ENCODE measurements at regions not wholly inside any gene's neighbourhood (a gene's known extent, or its start where the extent isn't known, plus 50 kb on each side); places are given as distances from the start of the nearest gene placed in this dataset.
A peak's percentile ranks its signal among the peaks of the same experiment; 100 is the strongest.

DNA sequence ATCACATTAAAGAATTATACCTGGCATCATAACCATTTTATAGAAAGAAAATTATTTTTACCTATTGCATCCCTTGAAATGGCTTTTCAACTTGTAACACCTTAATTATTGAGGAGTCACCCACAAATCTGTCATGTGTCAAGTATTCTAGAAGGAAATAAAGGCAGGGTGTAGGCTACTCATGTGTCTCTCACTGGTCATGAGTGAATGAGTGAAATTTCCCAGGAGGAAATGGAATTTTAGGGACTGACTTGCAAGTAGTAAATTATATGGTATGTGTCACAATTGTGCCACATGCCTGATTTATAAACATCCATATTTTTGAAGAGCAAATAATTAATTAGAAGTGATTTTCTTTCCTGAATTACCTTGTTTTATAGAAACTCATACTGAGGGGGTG, 310.5 kb upstream of the ADAMTS9 start:
- no peak for DNase-seq (ENCODE audit: low read depth)

DNA sequence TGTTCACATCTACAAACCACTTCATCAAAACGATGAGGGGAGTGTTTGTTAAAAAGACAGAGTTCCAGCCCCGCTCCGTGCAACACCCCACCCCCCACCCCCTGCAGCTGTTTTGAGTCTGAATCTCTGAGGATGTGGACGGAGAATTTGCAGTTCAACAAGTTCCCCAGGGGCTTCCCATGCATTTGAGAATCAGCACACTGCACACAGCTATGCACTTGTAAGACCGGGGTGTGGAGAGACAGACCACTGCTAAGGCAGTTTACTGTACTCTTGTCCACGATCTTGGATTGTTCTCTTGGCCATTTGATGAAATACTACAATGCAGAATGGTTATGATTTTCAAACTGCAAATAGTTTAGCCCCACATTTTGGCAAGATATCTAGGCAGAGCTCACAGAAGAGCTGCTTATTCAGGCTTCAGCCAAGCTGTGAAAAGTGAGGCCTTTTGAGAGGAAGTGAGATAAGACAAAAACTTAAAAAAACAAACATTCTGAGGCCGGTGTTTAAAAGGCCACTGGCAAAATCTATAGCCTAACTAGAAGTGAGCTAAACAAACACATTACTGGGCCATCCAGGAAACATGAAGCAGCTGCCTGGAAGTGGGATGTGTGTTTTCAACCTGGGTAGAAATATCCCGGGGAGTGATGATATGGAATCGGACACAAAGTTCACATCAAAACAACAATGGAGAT, 308.2 kb upstream of the ADAMTS9 start:
- no peak for DNase-seq (ENCODE audit: low read depth)

DNA sequence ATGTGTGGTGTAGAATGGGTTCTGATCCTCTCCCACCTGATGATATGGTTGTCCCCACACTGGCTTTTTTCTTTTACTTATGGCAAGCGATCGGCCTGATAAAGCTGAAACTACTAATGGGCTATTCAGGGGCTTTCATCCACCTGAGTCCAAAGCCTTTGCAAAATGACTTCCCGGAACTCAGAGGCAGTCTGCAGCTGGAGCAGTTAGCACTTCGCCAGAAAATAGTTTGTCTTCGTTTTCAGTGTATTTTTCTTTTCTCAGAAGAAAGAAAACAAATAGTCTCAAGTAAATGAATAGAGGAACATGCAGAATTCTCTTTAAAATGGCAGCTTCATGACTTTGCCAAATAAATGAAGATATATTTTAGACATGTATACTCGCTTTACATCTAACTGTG, 306.0 kb upstream of the ADAMTS9 start:
- DNase-seq (ENCODE audit: low read depth) = no peak

DNA sequence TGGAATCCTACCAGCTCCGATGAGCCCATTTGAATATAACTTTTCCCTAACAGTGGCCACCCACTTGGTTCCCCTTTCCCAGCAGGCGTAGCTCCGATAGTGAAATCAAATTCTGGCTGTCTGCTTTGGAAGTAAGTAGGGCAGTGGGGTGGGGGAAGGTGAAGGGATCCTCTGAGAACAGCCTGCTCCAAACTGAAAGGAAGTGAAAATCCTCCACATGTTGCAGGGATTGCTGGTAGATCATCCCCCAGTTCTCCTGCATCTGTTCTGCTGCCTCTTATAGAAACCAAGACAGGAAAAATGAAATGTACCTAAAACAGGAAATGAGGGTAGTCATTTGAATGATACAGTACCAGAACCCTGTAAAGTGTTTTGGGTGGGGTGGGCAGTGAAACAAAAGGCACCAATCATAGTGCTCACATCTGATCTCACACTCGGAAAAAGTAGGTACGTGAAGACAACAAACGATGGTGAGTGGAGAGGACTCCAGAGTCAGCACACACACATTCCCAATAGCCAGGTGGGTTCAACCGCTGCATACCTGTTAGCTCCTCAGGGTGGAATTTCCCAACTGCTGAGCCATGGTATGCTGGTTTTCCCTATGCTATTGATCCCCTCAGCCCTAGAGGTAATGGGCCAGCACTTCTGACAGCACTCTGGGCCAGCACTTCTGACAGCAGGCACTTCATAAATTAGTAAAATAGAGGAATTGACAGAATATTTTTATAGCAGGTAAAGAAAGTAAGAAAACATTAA, 304.9 kb upstream of the ADAMTS9 start:
- no peak for DNase-seq (ENCODE audit: low read depth)

DNA sequence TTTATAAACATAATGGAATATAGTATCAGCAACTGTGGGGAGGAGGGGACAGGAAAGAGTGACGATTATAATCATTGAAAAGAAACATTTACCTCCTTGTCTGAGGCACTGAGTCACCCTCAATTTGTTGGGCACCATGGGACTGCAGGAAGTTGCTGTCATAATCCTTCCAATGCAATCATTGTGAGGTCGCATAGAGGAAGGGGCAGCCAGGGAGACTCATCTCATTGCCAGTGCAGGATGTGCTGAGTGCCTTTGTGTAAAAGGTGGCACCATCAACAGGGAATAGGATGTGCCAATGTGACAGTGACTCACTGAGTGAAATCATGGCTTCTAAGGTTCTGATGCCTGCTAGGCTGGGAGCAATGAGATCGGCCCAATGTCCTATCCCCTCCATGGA, 300.4 kb upstream of the ADAMTS9 start:
- DNase-seq (ENCODE audit: low read depth) = peak; percentile 57

DNA sequence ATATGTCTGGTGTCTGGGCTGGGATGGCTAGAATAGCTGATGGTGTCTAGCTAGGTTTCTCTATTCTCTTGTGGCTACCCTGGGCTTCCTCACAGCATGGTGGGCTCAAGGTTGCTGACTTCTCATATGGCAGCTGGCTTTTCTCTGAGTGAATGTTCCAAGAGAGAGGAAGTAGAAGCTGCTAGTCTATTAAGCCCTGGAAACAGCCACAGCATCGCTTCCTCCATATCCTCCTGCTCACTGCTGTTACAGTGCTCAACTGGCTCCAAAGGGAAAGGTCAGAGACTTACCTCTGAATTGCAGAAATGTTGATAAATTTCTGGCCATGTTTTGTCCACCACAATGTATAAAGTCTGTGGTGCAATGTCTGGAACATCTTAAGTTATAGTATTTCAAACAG, 299.9 kb upstream of the ADAMTS9 start:
- no peak for DNase-seq (ENCODE audit: low read depth)

DNA sequence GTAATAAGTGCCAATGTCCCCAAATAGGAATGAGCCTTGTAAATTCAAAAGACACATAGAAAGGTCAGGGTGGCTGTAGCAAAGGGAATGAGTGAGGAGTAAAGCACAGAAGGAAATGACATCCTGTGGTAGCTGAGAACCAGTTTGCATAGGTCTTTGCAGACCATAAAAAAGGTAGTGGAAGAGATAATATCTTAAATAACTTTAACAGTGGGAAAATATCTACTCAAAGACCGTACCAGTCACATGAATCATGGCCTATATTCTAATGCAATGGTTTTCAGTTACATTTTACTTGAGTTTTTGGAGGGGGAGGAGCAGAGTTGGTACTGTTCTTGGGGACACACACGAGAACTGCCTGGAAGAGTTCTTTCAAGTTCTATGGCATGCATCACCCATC, 297.3 kb upstream of the ADAMTS9 start:
- DNase-seq (ENCODE audit: low read depth) = peak; percentile 42

DNA sequence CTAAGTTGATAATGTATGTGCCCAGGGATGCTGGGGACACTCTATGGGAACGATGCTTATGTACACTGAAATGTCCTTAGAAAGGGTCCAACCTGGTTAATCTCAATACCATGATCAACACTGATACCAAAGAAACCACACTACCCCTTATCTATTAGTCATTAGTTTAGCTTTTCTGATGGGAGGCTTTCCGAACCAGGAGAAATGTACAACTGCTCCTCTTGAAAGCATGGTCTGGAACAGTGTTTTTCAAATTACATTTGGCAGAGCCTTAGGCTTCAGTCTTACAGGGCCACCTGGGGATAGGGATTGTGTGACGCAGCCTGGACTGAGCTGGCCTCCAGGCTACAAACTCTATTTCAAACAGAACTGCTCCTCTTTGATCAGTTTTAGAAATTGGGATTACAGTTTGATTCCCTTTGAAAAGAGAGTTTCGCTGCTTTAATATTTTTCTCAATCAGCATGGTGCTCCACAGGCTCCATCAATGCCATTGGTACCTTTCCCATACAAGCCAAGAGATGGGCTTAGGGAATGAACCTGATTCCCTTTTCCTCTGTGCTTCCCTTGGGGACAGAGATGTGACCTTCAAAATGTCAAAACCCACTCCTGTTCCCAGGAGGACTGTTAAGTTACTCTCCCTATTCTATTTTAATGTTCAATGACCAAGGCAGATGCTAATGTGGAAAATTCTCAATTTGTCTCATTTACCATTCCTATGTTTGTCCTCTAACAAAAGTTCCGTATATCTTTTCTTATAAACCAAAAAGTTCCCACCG, 296.0 kb upstream of the ADAMTS9 start:
- no peak for DNase-seq (ENCODE audit: low read depth)

DNA sequence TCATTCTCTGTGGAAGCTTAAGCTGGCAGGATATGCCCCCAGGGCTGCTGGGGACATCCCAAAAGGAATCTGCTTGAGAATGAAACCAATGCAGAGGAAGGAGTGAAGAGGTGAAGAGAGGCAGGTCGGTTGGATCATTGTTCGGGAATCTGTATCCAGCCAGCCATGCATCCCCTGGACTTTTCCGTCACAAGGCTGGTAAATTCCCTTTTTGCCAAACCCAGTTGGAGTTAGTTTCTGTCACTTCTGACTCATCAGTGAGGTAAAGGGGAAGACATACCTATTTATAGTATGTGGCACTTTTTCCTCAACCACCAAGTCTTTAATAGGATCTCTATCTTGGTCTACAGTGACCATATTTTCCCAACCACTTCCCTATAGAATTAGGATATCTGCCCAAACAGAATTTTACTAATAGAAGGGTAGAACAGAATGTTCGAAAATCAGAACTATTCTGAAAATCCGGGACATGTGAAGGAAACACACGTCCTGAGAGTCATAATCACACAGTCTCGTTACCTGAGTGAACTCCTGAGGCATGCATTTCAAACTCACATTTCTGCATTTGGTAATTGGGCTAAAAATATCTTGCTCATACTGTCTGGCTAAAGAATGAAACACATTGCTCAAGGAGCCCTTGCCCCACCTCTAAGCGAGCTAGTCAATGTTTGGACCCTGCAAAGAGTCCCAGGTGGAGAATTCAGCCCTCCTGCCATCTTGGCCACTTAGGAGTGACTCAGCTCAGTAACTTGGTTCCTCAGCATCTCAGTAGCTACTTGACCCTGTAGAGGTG, 289.7 kb upstream of the ADAMTS9 start:
- DNase-seq (ENCODE audit: low read depth) = peak; percentile 86

DNA sequence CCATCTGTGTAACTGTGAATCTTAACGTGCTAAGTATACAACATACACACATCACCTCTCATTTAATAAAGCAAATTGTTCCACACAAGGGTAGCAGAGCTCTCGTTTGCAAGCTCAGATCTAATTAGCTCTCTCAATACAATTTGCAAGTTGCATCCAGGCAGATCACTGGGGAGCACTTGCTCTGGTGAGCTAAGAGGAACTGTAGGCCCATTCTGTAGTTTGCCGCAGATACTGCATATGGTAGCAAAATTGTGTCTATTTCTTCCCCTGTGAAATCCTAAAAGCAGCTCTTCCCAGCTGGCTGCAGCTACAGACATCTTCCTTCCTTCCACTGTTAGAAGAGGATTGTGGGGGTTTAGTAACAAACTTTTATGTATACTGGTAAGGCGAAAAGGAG, 288.7 kb upstream of the ADAMTS9 start:
- DNase-seq (ENCODE audit: low read depth) = no peak

DNA sequence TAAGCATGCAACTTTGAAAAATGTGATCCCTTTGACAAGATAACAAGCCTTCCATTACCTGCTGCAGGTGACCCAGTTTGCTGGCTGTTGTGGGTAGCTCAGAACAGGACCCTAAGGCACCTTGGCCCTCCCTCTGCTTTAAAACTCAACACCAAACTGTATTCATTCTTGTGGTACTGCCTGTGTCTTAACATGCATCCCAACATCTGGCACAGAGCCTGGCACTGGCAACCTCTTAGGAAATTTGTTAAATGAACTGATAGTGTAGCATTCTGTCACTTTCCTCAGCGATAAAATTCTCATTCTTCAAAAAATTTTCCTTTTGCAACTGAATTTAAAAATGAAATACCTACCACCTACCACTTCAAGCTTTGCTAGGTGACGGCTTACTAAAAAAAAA, 287.3 kb upstream of the ADAMTS9 start:
- no peak for DNase-seq (ENCODE audit: low read depth)

DNA sequence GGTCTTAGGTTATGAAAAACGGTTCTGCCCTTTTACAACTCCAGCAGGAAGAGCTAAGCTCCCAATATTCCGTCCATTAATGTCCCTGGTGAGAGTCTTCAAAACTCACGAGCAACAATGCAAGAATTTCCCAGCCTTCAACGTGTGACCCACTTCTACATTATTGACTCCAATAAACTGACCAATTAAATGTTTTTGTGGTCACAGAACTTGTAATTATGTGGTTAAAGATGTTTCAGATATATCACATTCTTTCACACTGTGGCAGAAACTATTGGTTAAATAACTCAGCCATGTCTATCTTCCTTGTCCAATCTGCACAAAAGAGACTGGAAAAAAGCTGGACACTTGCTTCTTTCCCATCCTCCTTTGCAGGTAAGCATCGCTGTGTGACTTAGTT, 286.6 kb upstream of the ADAMTS9 start:
- no peak for DNase-seq (ENCODE audit: low read depth)

DNA sequence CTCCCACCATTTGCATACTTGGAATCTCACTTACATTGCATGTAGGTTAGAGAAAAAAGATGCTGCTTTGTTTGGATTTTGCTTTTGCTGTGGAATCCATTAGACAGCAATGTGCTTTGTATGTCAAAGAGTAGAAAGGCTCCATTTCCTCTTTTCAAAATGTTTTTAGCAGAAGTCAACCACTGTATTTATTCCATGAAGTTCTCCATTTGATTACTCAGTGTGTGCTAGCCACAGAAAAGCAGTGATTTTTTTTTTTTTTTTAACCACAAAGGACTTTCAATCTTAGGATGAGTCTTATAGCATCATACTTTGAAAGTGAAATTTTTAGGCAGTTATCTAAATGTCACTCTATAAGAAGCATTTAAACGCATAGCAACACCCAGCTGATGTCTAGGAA, 285.0 kb upstream of the ADAMTS9 start:
- DNase-seq (ENCODE audit: low read depth) = peak; percentile 26

DNA sequence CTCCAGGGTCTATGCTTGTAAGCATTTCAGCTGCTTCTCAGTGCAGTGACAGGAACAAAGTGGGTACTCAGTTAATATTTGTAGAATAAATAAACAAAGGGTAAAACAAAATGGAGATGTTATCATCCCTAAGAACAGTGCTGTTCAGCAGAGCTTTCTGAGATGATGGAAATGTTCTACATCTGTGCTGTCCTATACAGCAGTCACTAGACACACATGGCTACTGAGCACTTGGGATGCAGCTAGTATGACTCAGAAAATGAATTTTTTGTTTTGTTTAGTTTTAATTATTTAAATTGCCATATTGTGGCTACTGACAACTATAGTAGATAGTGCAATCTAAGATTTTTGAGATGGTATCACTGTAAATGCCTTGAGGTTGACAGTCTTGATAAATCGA, 283.8 kb upstream of the ADAMTS9 start:
- no peak for DNase-seq (ENCODE audit: low read depth)

DNA sequence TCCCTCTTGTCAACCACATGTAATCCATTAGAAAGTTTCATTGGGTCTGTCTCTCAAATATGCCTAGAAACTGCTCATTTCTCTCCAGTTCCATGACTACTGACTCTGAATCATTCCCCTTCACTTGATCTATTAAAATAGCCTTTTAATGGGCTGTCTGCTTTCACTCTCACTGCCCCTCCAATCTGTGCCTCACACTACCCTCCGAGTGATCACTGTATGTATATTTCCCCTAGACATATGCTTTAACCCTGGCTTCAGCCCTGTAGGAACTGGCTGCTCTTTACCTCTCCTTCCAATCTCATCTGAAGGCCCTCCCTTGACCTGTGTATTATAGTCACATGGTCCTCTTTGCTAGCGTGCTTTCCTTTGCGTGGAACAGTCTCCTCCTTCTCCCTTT, 282.8 kb upstream of the ADAMTS9 start:
- DNase-seq (ENCODE audit: low read depth) = no peak

DNA sequence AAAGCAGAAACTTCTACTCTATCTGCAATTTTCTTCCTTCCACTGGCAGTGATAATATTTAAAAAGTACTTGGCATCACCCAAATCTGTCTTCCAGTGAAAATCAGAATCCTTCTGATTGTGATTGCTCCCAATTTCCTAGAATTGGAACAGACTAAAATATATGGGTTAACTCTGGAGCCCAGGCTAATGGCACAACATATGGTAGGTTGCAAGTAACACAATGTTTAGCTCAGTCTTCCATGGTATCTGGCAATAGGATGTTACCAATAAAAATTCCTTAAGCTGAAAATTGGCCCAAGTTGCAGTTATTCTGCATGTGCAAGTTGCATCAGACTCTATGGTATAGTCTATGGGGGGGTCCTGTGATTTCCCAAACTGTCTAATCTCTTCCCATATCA, 273.5 kb upstream of the ADAMTS9 start:
- no peak for DNase-seq (ENCODE audit: low read depth)

DNA sequence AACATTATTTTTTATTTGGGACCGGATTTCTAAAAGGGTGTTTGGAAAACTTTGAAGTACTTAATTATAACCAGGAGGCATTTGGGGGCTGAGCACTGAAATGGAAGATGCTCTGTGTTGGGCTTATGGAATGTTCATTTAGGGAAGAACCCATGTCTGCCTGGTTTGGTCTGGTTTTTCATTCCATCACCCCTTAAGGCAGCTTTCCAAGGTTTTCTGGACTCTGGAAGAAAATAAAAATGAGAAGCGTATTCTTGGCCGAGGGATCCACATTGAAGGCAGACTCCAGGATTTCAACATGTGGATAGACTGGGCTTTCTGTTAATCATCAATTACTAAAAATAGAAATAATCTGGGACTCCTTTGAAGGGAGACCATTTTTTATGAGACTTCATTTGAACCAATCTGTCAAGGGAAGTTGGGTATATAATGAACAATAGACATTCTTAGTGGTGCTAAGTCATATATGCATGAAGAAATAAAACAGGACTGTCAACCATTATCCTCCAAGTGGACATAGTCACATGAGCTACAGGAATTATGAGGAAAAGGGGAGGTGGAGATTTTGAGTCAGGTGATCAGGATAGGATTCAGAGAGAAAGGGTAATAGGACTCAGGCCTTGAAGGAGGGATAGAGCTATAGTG, 270.5 kb upstream of the ADAMTS9 start:
- no peak for DNase-seq (ENCODE audit: low read depth)

DNA sequence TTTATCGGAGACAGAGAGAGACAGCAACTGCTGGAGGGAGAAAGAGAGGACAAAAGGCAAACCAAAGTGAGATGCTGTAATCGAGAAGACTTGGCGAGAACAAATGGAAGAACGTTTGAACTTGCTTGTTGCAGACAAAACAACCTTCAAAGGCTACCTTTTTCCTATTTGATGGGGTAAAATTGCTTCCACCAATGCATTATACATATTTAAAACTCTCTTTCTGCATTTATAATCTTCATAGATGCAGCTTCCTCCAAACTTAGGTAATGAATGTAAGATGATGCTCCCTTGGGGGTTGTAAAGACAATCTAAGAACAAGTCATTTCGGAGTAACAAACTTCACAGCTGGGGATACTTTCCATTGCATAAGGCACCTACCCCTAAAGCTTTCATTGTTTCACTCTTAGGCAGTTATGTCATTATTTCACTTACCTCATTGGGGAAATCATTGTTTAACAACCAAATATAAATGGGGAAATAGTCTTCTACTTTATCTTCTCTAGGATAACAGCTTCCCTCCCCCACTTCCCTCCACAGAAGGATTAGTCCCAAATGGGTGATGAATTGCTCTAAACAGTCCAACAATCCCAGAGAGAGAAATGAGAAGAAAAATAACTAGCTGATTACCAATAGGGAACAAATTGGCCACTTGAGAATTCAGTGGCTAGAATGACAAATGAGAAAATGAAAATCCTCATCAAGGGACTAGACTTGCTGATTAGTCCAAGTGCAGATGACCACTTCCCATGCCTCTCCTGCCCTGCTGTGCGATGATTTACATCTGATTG, 269.8 kb upstream of the ADAMTS9 start:
- no peak for DNase-seq (ENCODE audit: low read depth)

DNA sequence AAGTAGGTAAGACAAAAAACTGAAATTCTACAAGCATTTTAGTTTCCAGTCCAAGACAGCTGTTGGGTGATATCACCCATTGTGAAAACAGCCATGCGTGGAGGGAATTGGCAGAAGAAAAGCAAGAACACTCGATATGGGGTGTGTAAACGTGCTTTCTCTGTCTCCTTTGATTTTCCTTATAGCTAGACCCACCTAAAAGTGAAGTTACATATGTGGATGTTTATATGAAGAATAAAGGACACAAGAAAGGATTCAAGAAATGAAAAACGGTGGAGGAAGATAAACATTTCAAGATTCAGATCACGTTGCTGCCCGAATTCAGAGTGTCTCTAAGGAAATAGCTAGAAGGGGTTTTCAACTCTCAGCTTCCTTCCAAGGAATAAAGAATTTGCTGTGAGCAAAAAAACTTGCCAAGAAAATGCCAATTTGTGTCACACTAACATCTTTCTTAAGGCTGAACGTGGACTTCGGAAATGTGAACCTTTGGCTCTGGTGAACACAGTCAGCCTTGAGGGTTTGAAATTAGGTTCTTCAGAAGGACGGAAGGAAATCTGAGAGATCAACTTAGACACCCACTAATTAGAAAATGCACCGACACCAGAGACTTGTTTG, 269.0 kb upstream of the ADAMTS9 start:
- DNase-seq (ENCODE audit: low read depth) = no peak

DNA sequence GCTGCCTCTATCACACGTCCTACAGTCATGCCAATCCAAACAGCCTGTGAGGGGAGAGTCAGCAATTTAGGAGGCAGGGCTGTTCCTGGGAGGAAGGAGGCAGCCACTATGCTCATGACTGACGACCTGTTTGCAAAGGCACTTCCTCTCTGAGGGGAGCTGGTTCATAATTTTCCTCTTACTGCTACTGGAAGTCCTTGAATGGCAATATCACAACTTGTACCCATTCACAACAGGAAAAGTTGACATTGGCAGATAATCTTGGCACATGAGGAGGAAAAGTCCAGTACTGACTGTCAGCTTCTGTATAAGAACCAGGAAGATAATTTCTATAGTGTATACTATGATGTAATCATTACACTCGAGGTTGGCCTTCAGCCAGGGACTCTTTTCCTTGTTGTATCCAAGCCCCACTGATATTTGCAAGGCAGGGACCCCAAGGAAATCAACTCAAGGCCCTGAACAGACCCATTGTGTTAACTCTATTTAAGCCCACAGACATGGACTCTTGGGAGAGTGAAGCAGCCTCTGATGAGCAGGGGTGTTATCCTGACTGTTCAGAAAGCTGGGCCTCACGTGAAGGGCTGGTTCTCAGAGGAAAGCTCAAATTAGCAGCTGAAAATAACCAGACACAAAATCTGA, 267.3 kb upstream of the ADAMTS9 start:
- DNase-seq (ENCODE audit: low read depth) = no peak

Measured in M059J (cell line).